OCI-LY7 (cell line): ENCODE measurements at regions not wholly inside any gene's neighbourhood (a gene's known extent, or its start where the extent isn't known, plus 50 kb on each side); places are given as distances from the start of the nearest gene placed in this dataset.

Experiments used
- EZH2phosphoT487 ChIP-seq: fragments of 200-600 bp; sonication (generic); IDR thresholded peaks from 2 replicates; pipeline ENCODE4 v1.6.1; 2018; ENCODE audit warnings: low read depth, borderline replicate concordance, mild to moderate bottlenecking, mixed run types, antibody characterized with exemption, low read length, moderate library complexity, mixed read lengths
- TF ChIP-seq, protein P1 (sequence below): fragments of 200-600 bp; sonication (generic); conservative IDR thresholded peaks from 2 replicates; pipeline ENCODE4 v1.5.1; 2014; ENCODE audit warnings: mild to moderate bottlenecking, antibody characterized with exemption, low read length, moderate library complexity, mixed read lengths

DNA sequence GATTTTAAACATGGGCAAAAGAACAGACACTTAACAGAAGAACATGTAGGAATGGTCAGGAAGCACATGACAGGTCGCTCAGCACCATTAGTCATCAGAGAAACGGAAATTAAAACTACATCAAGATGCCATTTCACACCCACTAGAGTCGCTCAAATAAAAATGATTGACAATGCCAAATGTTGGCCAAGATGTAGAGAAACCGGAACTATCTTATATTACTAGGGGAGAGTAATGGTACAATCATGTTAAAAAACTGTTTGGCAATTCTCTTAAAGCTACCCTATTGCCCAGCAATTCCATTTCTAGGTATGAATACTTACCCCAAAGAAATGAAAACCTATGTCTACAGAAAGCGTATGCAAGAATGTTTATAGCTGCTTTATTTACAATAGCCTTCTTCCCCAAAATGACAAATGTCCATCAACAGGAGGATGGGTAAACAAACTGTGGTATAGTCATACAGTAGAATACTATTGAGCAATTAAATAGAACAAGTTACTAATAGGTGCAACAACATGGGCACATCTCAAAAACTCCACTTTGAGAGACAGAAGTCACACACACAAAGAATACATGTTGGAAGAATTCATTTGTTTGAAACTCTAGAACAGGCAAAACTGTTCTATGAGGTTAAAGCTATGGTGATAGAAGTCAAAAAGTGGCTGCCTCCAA lies 92.8 kb downstream of the ETS2 start:
- TF ChIP-seq, protein P1, sequence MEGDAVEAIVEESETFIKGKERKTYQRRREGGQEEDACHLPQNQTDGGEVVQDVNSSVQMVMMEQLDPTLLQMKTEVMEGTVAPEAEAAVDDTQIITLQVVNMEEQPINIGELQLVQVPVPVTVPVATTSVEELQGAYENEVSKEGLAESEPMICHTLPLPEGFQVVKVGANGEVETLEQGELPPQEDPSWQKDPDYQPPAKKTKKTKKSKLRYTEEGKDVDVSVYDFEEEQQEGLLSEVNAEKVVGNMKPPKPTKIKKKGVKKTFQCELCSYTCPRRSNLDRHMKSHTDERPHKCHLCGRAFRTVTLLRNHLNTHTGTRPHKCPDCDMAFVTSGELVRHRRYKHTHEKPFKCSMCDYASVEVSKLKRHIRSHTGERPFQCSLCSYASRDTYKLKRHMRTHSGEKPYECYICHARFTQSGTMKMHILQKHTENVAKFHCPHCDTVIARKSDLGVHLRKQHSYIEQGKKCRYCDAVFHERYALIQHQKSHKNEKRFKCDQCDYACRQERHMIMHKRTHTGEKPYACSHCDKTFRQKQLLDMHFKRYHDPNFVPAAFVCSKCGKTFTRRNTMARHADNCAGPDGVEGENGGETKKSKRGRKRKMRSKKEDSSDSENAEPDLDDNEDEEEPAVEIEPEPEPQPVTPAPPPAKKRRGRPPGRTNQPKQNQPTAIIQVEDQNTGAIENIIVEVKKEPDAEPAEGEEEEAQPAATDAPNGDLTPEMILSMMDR: no peak
- no peak for TF ChIP-seq EZH2phosphoT487
